ENCODE measurements at regions not wholly inside any gene's neighbourhood (a gene's known extent, or its start where the extent isn't known, plus 50 kb on each side); places are given as distances from the start of the nearest gene placed in this dataset.

DNA sequence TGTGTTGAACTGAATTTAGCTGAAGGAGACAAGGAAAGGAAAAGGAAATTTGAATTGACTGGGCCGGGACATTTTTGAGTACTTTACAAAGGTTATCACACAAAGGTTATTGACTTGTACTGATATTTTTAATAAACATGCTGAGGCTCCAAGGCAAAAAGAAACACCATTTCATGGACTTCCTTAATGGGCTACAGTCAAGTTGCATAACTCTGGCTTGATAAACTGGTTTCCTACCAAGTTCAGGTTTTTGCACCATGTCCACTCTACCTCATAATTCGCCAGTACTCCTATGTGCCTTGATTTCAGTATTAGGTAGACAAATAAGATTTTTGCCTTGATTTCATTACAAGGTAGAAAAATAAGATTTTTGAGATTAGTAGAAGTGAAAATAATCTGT, 65.8 kb upstream of the FUT9 start:
- Histone ChIP-seq H3K4me1 (ENCODE audit: insufficient read depth, low read length, severe bottlenecking) (no peaks in the 10 kb centered on the region), H3K27ac (ENCODE audit: low read depth, low read length, poor library complexity, severe bottlenecking) (no peak overlapping the region), H3K79me2 (ENCODE audit: insufficient read depth, low read length) (no peaks in the 10 kb centered on the region), H3K36me3 (ENCODE audit: insufficient read depth, low read length) (no peaks in the 10 kb centered on the region), H3K9me3 (ENCODE audit: low read length) (no peaks in the 10 kb centered on the region), H2AFZ (ENCODE audit: low read length) (no peak overlapping the region), H3K9ac (ENCODE audit: low read length) (no peak overlapping the region), H3F3A (ENCODE audit: insufficient read depth, low read length) (no peaks in the 10 kb centered on the region), H3K4me2 (ENCODE audit: low read length) (no peak overlapping the region), H3K9me2 (ENCODE audit: low read depth, low read length) (no peaks in the 10 kb centered on the region), H3K4me3 (ENCODE audit: low read depth, low read length, poor library complexity, severe bottlenecking) (no peak overlapping the region), H3K27me3 (ENCODE audit: insufficient read depth, low read length) (no peaks in the 10 kb centered on the region), H4K20me1 (ENCODE audit: insufficient read depth, low read length) (no peaks in the 10 kb centered on the region)
- no peak for TF ChIP-seq EZH2 (IDR thresholded peaks at IDR 0.05; ENCODE audit: borderline replicate concordance, low read length)

DNA sequence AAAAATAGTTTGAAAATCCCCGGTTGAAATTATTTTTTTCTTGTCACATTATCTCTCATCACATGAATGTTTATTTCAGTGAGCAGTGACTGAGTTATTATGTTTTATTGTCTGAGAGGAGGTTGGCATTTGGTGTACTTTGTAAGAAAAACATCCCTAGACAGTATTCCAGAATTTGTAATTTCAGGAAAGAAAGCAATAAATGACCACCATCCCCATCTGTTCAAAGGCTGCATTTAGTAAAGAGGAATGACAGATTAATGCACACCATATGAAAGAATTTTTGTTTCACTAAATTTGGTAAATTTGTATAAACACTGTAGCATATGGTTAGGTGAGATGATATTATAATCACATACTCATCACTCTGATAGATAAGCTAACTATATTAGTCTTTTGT, 57.1 kb upstream of the FUT9 start:
- Histone ChIP-seq H3K79me2 (ENCODE audit: insufficient read depth, low read length) (no peaks in the 10 kb centered on the region), H3K27ac (ENCODE audit: low read depth, low read length, poor library complexity, severe bottlenecking) (no peak overlapping the region), H3K4me1 (ENCODE audit: insufficient read depth, low read length, severe bottlenecking) (no peaks in the 10 kb centered on the region), H3K9me3 (ENCODE audit: low read length) (no peaks in the 10 kb centered on the region), H3K27me3 (ENCODE audit: insufficient read depth, low read length) (no peaks in the 10 kb centered on the region), H3F3A (ENCODE audit: insufficient read depth, low read length) (no peaks in the 10 kb centered on the region), H3K4me2 (ENCODE audit: low read length) (no peak overlapping the region), H3K36me3 (ENCODE audit: insufficient read depth, low read length) (no peaks in the 10 kb centered on the region), H3K9me2 (ENCODE audit: low read depth, low read length) (no peaks in the 10 kb centered on the region), H4K20me1 (ENCODE audit: insufficient read depth, low read length) (no peaks in the 10 kb centered on the region), H2AFZ (ENCODE audit: low read length) (no peak overlapping the region), H3K4me3 (ENCODE audit: low read depth, low read length, poor library complexity, severe bottlenecking) (no peak overlapping the region), H3K9ac (ENCODE audit: low read length) (no peak overlapping the region)
- no peak for TF ChIP-seq EZH2 (IDR thresholded peaks at IDR 0.05; ENCODE audit: borderline replicate concordance, low read length)
- TF ChIP-seq, protein P1, sequence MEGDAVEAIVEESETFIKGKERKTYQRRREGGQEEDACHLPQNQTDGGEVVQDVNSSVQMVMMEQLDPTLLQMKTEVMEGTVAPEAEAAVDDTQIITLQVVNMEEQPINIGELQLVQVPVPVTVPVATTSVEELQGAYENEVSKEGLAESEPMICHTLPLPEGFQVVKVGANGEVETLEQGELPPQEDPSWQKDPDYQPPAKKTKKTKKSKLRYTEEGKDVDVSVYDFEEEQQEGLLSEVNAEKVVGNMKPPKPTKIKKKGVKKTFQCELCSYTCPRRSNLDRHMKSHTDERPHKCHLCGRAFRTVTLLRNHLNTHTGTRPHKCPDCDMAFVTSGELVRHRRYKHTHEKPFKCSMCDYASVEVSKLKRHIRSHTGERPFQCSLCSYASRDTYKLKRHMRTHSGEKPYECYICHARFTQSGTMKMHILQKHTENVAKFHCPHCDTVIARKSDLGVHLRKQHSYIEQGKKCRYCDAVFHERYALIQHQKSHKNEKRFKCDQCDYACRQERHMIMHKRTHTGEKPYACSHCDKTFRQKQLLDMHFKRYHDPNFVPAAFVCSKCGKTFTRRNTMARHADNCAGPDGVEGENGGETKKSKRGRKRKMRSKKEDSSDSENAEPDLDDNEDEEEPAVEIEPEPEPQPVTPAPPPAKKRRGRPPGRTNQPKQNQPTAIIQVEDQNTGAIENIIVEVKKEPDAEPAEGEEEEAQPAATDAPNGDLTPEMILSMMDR (IDR thresholded peaks at IDR 0.05; ENCODE audit: low read length): no peak

DNA sequence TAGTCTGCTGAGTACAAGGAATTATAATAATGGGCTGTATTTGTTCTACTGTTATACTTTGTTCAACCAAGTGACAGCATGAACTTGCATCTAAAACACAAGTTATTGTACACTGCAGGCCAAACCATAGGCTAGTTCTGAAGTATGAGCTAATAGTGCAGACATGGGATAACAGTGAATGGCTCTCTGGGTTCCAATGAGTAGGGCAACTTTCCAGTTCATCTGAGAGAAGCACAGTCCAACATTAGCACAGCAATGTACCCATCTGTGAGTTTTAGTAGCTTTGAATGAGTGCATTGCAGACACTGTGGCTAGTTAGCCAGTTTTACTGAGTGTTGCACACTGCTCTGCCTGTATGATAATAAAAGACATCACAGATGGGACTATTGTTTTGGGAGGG, 56.5 kb upstream of the FUT9 start:
- Histone ChIP-seq H3K79me2 (ENCODE audit: insufficient read depth, low read length) (no peaks in the 10 kb centered on the region), H3K4me3 (ENCODE audit: low read depth, low read length, poor library complexity, severe bottlenecking) (no peak overlapping the region), H4K20me1 (ENCODE audit: insufficient read depth, low read length) (no peaks in the 10 kb centered on the region), H3K9me2 (ENCODE audit: low read depth, low read length) (no peaks in the 10 kb centered on the region), H3K9me3 (ENCODE audit: low read length) (no peaks in the 10 kb centered on the region), H3K4me1 (ENCODE audit: insufficient read depth, low read length, severe bottlenecking) (no peaks in the 10 kb centered on the region), H2AFZ (ENCODE audit: low read length) (no peak overlapping the region), H3K27ac (ENCODE audit: low read depth, low read length, poor library complexity, severe bottlenecking) (no peak overlapping the region), H3F3A (ENCODE audit: insufficient read depth, low read length) (no peaks in the 10 kb centered on the region), H3K27me3 (ENCODE audit: insufficient read depth, low read length) (no peaks in the 10 kb centered on the region), H3K4me2 (ENCODE audit: low read length) (no peak overlapping the region), H3K9ac (ENCODE audit: low read length) (no peak overlapping the region), H3K36me3 (ENCODE audit: insufficient read depth, low read length) (no peaks in the 10 kb centered on the region)
- TF ChIP-seq, protein P1 (IDR thresholded peaks at IDR 0.05; ENCODE audit: low read length): no peak
- no peak for TF ChIP-seq EZH2 (IDR thresholded peaks at IDR 0.05; ENCODE audit: borderline replicate concordance, low read length)
